ENCODE measurements at regions not wholly inside any gene's neighbourhood (a gene's known extent, or its start where the extent isn't known, plus 50 kb on each side); places are given as distances from the start of the nearest gene placed in this dataset.

- DNase-seq: no peak
Measured at GRCh38 chr4:41859087-41859486, 76.1 kb upstream of the TMEM33 start.

- no peak for DNase-seq
Measured at GRCh38 chr4:41857226-41857641, 78.0 kb upstream of the TMEM33 start.

GRCh38 chr4:41856797-41857196 lies 78.4 kb upstream of the TMEM33 start:
- DNase-seq: no peak

GRCh38 chr4:41853973-41854372 lies 81.3 kb upstream of the TMEM33 start:
- no peak for DNase-seq

- DNase-seq: no peak
Measured at GRCh38 chr4:41852229-41852628, 83.0 kb upstream of the TMEM33 start.

GRCh38 chr4:41851621-41852020 lies 83.6 kb upstream of the TMEM33 start:
- no peak for DNase-seq

- DNase-seq: no peak
Measured at GRCh38 chr4:41844327-41844726, 90.9 kb upstream of the TMEM33 start.

- DNase-seq: no peak
Measured at GRCh38 chr4:41839916-41840854, 91.7 kb upstream of the PHOX2B start.

- no peak for DNase-seq
Measured at GRCh38 chr4:41838590-41838989, 90.1 kb upstream of the PHOX2B start.

- no peak for DNase-seq
Measured at GRCh38 chr4:41835321-41835995, 86.9 kb upstream of the PHOX2B start.

GRCh38 chr4:41832961-41833360 lies 84.4 kb upstream of the PHOX2B start:
- DNase-seq: peak; percentile 6

- DNase-seq: no peak
Measured at GRCh38 chr4:41822325-41822724, 73.8 kb upstream of the PHOX2B start.

- DNase-seq: no peak
Measured at GRCh38 chr4:41820473-41820872, 71.9 kb upstream of the PHOX2B start.

- no peak for DNase-seq
Measured at GRCh38 chr4:41819621-41820020, 71.1 kb upstream of the PHOX2B start.

GRCh38 chr4:41815473-41815872 lies 66.9 kb upstream of the PHOX2B start:
- DNase-seq: no peak

- DNase-seq: no peak
Measured at GRCh38 chr4:41814565-41814964, 66.0 kb upstream of the PHOX2B start.

- DNase-seq: no peak
Measured at GRCh38 chr4:41806807-41807206, 58.3 kb upstream of the PHOX2B start.

- DNase-seq: no peak
Measured at GRCh38 chr4:41802590-41802989, 54.1 kb upstream of the PHOX2B start.

- DNase-seq: no peak
Measured at GRCh38 chr4:41799126-41799525, 50.6 kb upstream of the PHOX2B start.

Measured in GF-D8 (cell line).